GM23338 (cell line): ENCODE measurements at regions not wholly inside any gene's neighbourhood (a gene's known extent, or its start where the extent isn't known, plus 50 kb on each side); places are given as distances from the start of the nearest gene placed in this dataset.

ENCODE experiments used
- ATAC-seq: fragments of 200-7000 bp; cut with Tn5 transposase; 3 replicates; pipeline ENCODE4 v1.9.1; 2020
- DNase-seq: peaks from one replicate; pipeline ENCODE4 v3.0.0-alpha.2; 2015; ENCODE audit warnings: low spot score
- H2AFZ ChIP-seq: fragments of 200-600 bp; sonication (generic); 2 replicates; pipeline ENCODE4 v1.8.0; 2016; ENCODE audit warnings: antibody characterized with exemption, mild to moderate bottlenecking, moderate library complexity
- H3F3A ChIP-seq: fragments of 200-600 bp; sonication (generic); replicated peaks from 2 replicates; pipeline ENCODE4 v1.8.0; 2017; ENCODE audit warnings: antibody characterized with exemption, mixed run types, low read depth
- H3K27ac ChIP-seq: fragments of 200-600 bp; sonication (generic); 2 replicates; pipeline ENCODE4 v1.6.1; 2016; ENCODE audit warnings: low read depth
- H3K27me3 ChIP-seq: fragments of 200-600 bp; sonication (generic); 2 replicates; pipeline ENCODE4 v1.8.0; 2016; ENCODE audit warnings: mild to moderate bottlenecking, mixed run types, moderate library complexity; ENCODE audit not compliant: insufficient read depth
- H3K36me3 ChIP-seq: fragments of 200-600 bp; sonication (generic); 2 replicates; pipeline ENCODE4 v1.8.0; 2016; ENCODE audit warnings: mild to moderate bottlenecking; ENCODE audit not compliant: insufficient read depth
- H3K4me1 ChIP-seq: fragments of 200-600 bp; sonication (generic); 2 replicates; pipeline ENCODE4 v1.8.0; 2016; ENCODE audit warnings: mild to moderate bottlenecking, moderate library complexity; ENCODE audit not compliant: insufficient read depth
- H3K4me2 ChIP-seq: fragments of 200-600 bp; sonication (generic); 2 replicates; pipeline ENCODE4 v1.7.1; 2017; ENCODE audit warnings: mixed run types
- H3K4me3 ChIP-seq: fragments of 200-600 bp; sonication (generic); 2 replicates; pipeline ENCODE4 v1.6.1; 2016; ENCODE audit warnings: mixed run types
- H3K79me2 ChIP-seq: fragments of 200-600 bp; sonication (generic); replicated peaks from 2 replicates; pipeline ENCODE4 v1.8.0; 2017; ENCODE audit warnings: mild to moderate bottlenecking; ENCODE audit not compliant: insufficient read depth
- H3K9me2 ChIP-seq: fragments of 200-600 bp; sonication (generic); 2 replicates; pipeline ENCODE4 v1.8.0; 2017; ENCODE audit not compliant: insufficient read depth
- H4K20me1 ChIP-seq: fragments of 200-600 bp; sonication (generic); replicated peaks from 2 replicates; pipeline ENCODE4 v1.8.0; 2017; ENCODE audit warnings: mild to moderate bottlenecking; ENCODE audit not compliant: insufficient read depth
- H3K27ac Mint-ChIP-seq: 2 replicates; pipeline ENCODE4 v1.8.0; 2020; ENCODE audit warnings: inconsistent platforms, mild to moderate bottlenecking, moderate library complexity, mixed read lengths
- H3K27me3 Mint-ChIP-seq: 3 replicates; pipeline ENCODE4 v1.8.0; 2022; ENCODE audit warnings: low read depth, mild to moderate bottlenecking, moderate library complexity, mixed read lengths, inconsistent platforms; ENCODE audit not compliant: insufficient read depth, poor library complexity
- H3K36me3 Mint-ChIP-seq: 3 replicates; pipeline ENCODE4 v1.8.0; 2021; ENCODE audit warnings: low read depth, mild to moderate bottlenecking, inconsistent platforms, moderate library complexity, mixed read lengths
- H3K4me1 Mint-ChIP-seq: 3 replicates; pipeline ENCODE4 v1.8.0; 2020; ENCODE audit warnings: mild to moderate bottlenecking, inconsistent platforms, mixed read lengths
- H3K4me3 Mint-ChIP-seq: 3 replicates; pipeline ENCODE4 v1.8.0; 2021; ENCODE audit warnings: moderate library complexity, mild to moderate bottlenecking, inconsistent platforms, mixed read lengths
- H3K9me3 Mint-ChIP-seq: 3 replicates; pipeline ENCODE4 v1.8.0; 2020; ENCODE audit warnings: moderate library complexity, mild to moderate bottlenecking, inconsistent platforms, mixed read lengths
- JUNB ChIP-seq: IDR thresholded peaks from one replicate; pipeline ENCODE4 v1.6.1; 2016; ENCODE audit warnings: antibody characterized with exemption; ENCODE audit not compliant: unreplicated experiment
- POLR2AphosphoS5 ChIP-seq: IDR thresholded peaks from 2 replicates; pipeline ENCODE4 v1.6.1; 2016; ENCODE audit warnings: antibody characterized with exemption, low read depth
- ZNF331 ChIP-seq: fragments of 250-450 bp; sonication (Bioruptor Pico); IDR thresholded peaks from 2 replicates; pipeline ENCODE4 v1.5.0; 2020; ENCODE audit warnings: low read depth, mild to moderate bottlenecking, moderate library complexity
- TF ChIP-seq, protein P1 (sequence below): fragments of 250-450 bp; sonication (Bioruptor Pico); IDR thresholded peaks from 2 replicates; pipeline ENCODE4 v1.5.0; 2020; ENCODE audit warnings: mild to moderate bottlenecking, moderate library complexity

DNA sequence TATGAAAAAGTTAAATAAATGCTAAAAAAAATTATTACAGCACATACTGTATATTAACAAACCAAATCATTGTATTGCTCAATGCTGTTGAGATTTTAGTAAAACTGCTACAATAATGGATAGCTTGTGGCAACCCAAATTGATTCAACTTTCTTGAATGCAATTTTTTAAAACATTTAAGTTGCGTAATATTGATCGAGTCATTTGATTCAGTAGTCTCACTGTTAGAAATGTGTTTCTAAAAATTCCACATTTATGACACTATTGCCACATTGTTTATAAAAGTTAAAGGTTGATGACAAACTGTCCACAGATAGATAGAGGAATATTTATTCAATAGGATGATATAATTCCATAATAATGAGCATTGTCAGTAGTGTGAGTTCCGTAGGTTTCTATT is 640.7 kb upstream of the CRIM1 start (continued):
- TF ChIP-seq, protein P1, sequence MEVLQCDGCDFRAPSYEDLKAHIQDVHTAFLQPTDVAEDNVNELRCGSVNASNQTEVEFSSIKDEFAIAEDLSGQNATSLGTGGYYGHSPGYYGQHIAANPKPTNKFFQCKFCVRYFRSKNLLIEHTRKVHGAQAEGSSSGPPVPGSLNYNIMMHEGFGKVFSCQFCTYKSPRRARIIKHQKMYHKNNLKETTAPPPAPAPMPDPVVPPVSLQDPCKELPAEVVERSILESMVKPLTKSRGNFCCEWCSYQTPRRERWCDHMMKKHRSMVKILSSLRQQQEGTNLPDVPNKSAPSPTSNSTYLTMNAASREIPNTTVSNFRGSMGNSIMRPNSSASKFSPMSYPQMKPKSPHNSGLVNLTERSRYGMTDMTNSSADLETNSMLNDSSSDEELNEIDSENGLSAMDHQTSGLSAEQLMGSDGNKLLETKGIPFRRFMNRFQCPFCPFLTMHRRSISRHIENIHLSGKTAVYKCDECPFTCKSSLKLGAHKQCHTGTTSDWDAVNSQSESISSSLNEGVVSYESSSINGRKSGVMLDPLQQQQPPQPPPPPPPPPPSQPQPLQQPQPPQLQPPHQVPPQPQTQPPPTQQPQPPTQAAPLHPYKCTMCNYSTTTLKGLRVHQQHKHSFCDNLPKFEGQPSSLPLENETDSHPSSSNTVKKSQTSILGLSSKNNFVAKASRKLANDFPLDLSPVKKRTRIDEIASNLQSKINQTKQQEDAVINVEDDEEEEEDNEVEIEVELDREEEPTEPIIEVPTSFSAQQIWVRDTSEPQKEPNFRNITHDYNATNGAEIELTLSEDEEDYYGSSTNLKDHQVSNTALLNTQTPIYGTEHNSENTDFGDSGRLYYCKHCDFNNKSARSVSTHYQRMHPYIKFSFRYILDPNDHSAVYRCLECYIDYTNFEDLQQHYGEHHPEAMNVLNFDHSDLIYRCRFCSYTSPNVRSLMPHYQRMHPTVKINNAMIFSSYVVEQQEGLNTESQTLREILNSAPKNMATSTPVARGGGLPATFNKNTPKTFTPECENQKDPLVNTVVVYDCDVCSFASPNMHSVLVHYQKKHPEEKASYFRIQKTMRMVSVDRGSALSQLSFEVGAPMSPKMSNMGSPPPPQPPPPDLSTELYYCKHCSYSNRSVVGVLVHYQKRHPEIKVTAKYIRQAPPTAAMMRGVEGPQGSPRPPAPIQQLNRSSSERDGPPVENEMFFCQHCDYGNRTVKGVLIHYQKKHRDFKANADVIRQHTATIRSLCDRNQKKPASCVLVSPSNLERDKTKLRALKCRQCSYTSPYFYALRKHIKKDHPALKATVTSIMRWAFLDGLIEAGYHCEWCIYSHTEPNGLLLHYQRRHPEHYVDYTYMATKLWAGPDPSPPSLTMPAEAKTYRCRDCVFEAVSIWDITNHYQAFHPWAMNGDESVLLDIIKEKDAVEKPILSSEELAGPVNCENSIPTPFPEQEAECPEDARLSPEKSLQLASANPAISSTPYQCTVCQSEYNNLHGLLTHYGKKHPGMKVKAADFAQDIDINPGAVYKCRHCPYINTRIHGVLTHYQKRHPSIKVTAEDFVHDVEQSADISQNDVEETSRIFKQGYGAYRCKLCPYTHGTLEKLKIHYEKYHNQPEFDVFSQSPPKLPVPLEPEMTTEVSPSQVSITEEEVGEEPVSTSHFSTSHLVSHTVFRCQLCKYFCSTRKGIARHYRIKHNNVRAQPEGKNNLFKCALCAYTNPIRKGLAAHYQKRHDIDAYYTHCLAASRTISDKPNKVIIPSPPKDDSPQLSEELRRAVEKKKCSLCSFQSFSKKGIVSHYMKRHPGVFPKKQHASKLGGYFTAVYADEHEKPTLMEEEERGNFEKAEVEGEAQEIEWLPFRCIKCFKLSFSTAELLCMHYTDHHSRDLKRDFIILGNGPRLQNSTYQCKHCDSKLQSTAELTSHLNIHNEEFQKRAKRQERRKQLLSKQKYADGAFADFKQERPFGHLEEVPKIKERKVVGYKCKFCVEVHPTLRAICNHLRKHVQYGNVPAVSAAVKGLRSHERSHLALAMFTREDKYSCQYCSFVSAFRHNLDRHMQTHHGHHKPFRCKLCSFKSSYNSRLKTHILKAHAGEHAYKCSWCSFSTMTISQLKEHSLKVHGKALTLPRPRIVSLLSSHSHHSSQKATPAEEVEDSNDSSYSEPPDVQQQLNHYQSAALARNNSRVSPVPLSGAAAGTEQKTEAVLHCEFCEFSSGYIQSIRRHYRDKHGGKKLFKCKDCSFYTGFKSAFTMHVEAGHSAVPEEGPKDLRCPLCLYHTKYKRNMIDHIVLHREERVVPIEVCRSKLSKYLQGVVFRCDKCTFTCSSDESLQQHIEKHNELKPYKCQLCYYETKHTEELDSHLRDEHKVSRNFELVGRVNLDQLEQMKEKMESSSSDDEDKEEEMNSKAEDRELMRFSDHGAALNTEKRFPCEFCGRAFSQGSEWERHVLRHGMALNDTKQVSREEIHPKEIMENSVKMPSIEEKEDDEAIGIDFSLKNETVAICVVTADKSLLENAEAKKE = no peak

DNA sequence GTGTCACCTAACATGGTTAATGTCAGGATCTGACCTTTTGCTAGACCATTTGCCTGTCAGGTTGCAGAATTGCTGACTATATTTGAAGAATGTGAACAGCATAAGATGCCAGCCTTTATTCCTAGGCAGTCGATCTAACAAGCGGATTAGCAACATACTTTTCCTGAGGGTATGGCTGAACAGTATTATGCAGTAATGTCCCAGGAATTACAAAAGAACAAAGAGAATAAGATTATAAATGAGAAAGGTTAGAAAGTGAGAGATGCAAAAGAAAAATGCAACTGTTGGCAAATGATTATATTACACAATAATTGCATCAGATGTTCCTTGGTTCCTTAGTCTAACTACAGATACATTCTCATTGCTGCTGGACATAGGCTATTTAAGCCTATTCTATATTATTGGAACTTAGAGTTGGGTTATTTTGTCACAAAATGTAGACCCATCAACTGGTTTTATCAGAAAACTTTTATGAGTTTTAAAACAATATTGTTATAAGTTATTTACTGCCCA is 647.1 kb upstream of the CRIM1 start:
- Histone ChIP-seq H3K4me3 (no peak overlapping the region), H3F3A (no peaks in the 10 kb centered on the region), H3K9me2 (no peaks in the 10 kb centered on the region), H3K36me3 (no peaks in the 10 kb centered on the region), H3K4me2 (no peak overlapping the region), H3K79me2 (no peaks in the 10 kb centered on the region), H2AFZ (no peak overlapping the region), H3K27ac (no peak overlapping the region), H3K27me3 (no peaks in the 10 kb centered on the region), H4K20me1 (no peaks in the 10 kb centered on the region), H3K4me1 (no peaks in the 10 kb centered on the region)
- Mint-ChIP-seq H3K27ac (no peak overlapping the region), H3K4me3 (no peak overlapping the region), H3K27me3 (no peaks in the 10 kb centered on the region), H3K36me3 (no peaks in the 10 kb centered on the region), H3K4me1 (no peaks in the 10 kb centered on the region), H3K9me3 (no peaks in the 10 kb centered on the region)
- no peak for DNase-seq
- no peak for ATAC-seq
- no peak for TF ChIP-seq JUNB
- TF ChIP-seq, protein P1 = no peak
- TF ChIP-seq POLR2AphosphoS5 = no peak
- no peak for TF ChIP-seq ZNF331
